B cell (primary cell): ENCODE measurements at regions not wholly inside any gene's neighbourhood (a gene's known extent, or its start where the extent isn't known, plus 50 kb on each side); places are given as distances from the start of the nearest gene placed in this dataset.
A peak's percentile ranks its signal among the peaks of the same experiment; 100 is the strongest.

Experiments used
- ATAC-seq: fragments of 200-7000 bp; cut with Tn5 transposase; one replicate; pipeline ENCODE4 v1.10.0; 2021; ENCODE audit warnings: low read depth, mild to moderate bottlenecking, moderate number of reproducible peaks, moderate library complexity
- CTCF ChIA-PET: fragments of 350-600 bp; sonication (Branson Sonifier 250); formaldehyde crosslinking; loops from one replicate; lab custom pipeline; 2021; ENCODE audit warnings: antibody characterized with exemption, inconsistent platforms; lab: Charles Lee
- POLR2A ChIA-PET: fragments of 350-600 bp; sonication (Branson Sonifier 250); formaldehyde crosslinking; loops from one replicate; lab custom pipeline; 2021; ENCODE audit warnings: antibody characterized with exemption; lab: Charles Lee
- DNase-seq: peaks from one replicate; pipeline ENCODE4 v3.0.0; 2013
- H2AFZ ChIP-seq: 2 replicates; pipeline ENCODE4 v1.6.1; 2012; ENCODE audit warnings: mild to moderate bottlenecking, low read depth, low read length; ENCODE audit not compliant: insufficient read depth, poor library complexity, severe bottlenecking
- H3K27ac ChIP-seq, 2 donors: 1 replicate in 1 of 2; 2 replicates in 1 of 2; pipeline ENCODE4 v1.5.1; 2012 to 2013; ENCODE audit warnings: low read length in 2 of 2, mild to moderate bottlenecking in 2 of 2, moderate library complexity in 1 of 2
- H3K27me3 ChIP-seq, 4 experiments: fragments of 200-600 bp in 1 of 4; sonication (generic) in 1 of 4; replicated peaks in 1 of 4; 1 replicate in 2 of 4; 2 replicates in 2 of 4; pipeline versions ENCODE4 v1.6.1 to v1.7.0; 2013 to 2016; ENCODE audit warnings: low read length in 3 of 4, mild to moderate bottlenecking in 2 of 4, mixed read lengths in 1 of 4, moderate library complexity in 1 of 4; ENCODE audit not compliant: insufficient read depth in 4 of 4, control insufficient read depth in 3 of 4; ENCODE audit errors: control extremely low read depth in 1 of 4
- H3K36me3 ChIP-seq, 2 experiments: replicated peaks in 1 of 2; 1 replicate in 1 of 2; 2 replicates in 1 of 2; pipeline versions ENCODE4 v1.6.1 to v1.7.1; 2013; ENCODE audit warnings: low read length in 1 of 2; ENCODE audit not compliant: insufficient read depth in 2 of 2, control insufficient read depth in 1 of 2; ENCODE audit errors: control extremely low read depth in 1 of 2, extremely low read depth in 1 of 2
- H3K4me1 ChIP-seq, 2 donors: fragments of 200-600 bp in 1 of 2; sonication (generic) in 1 of 2; 1 replicate in 1 of 2; 2 replicates in 1 of 2; pipeline versions ENCODE4 v1.5.1 to v1.6.1; 2013 to 2017; ENCODE audit warnings: low read length in 2 of 2; ENCODE audit not compliant: control insufficient read depth in 2 of 2, insufficient read depth in 2 of 2
- H3K4me2 ChIP-seq: replicated peaks from 2 replicates; pipeline ENCODE3; 2012; ENCODE audit warnings: mild to moderate bottlenecking, low read depth, low read length; ENCODE audit not compliant: poor library complexity, severe bottlenecking
- H3K4me3 ChIP-seq, 5 experiments: fragments of 200-600 bp in 1 of 5; sonication (generic) in 1 of 5; 1 replicate in 3 of 5; 2 replicates in 2 of 5; pipeline versions ENCODE4 v1.5.1 to v1.7.0; 2011 to 2016; ENCODE audit warnings: low read length in 4 of 5, mild to moderate bottlenecking in 4 of 5, low read depth in 2 of 5, control low read depth in 1 of 5, moderate library complexity in 1 of 5; ENCODE audit not compliant: insufficient read depth in 1 of 5; ENCODE audit errors: control extremely low read depth in 1 of 5, extremely low read depth in 1 of 5
- H3K79me2 ChIP-seq: fragments of 200-600 bp; sonication (generic); one replicate; pipeline ENCODE4 v1.6.0; 2016; ENCODE audit warnings: low read length; ENCODE audit not compliant: control insufficient read depth, insufficient read depth
- H3K9ac ChIP-seq: fragments of 200-600 bp; sonication (generic); 2 replicates; pipeline ENCODE4 v1.6.1; 2017; ENCODE audit warnings: mild to moderate bottlenecking, low read length, moderate library complexity
- H3K9me3 ChIP-seq, 3 donors: one replicate each; pipeline versions ENCODE4 v1.6.1 to v1.7.1; 2013; ENCODE audit warnings: low read length in 2 of 3; ENCODE audit not compliant: control insufficient read depth in 2 of 3, insufficient read depth in 1 of 3; ENCODE audit errors: control extremely low read depth in 1 of 3
- H4K20me1 ChIP-seq: 2 replicates; pipeline ENCODE4 v1.6.0; 2012; ENCODE audit warnings: mild to moderate bottlenecking, low read length; ENCODE audit not compliant: insufficient read depth, control insufficient read depth, poor library complexity, severe bottlenecking
- H3K27ac Mint-ChIP-seq: one replicate; pipeline ENCODE4 v1.8.0; 2021; ENCODE audit warnings: mixed read lengths
- H3K27me3 Mint-ChIP-seq: one replicate; pipeline ENCODE4 v1.8.0; 2021; ENCODE audit warnings: mixed read lengths
- H3K4me1 Mint-ChIP-seq: one replicate; pipeline ENCODE4 v1.8.0; 2021; ENCODE audit warnings: mixed read lengths
- H3K4me3 Mint-ChIP-seq: one replicate; pipeline ENCODE4 v1.8.0; 2021; ENCODE audit warnings: mixed read lengths
- H3K9me3 Mint-ChIP-seq: one replicate; pipeline ENCODE4 v1.8.0; 2022; ENCODE audit warnings: mixed read lengths; ENCODE audit not compliant: insufficient read depth
- CTCF ChIP-seq: fragments of 200-600 bp; IDR thresholded peaks from one replicate; pipeline ENCODE4 v1.8.0; 2022; ENCODE audit warnings: antibody characterized with exemption, mild to moderate bottlenecking
- EZH2 ChIP-seq: IDR thresholded peaks from 2 replicates; pipeline ENCODE4 v1.6.1; 2012; ENCODE audit warnings: borderline replicate concordance, low read depth, mild to moderate bottlenecking, moderate library complexity, low read length; ENCODE audit not compliant: insufficient read depth, poor library complexity, severe bottlenecking
- WGBS: methylation state at CpG from one replicate; pipeline ENCODE4 v1.1.5; 2013; ENCODE audit warnings: missing lambda C conversion rate; ENCODE audit not compliant: insufficient coverage; 5-methylcytosine and 5-hydroxymethylcytosine counted together
- intact Hi-C: fragments of 100-400 bp; cut with micrococcal nuclease; formaldehyde crosslinking; loops from one replicate; pipeline ENCODE4 v1.10.0; 2022

- DNase-seq (peak; percentile 21), ATAC-seq (peak; percentile 43)
- ChIA-PET CTCF (interaction anchor here (1.0 to 3.9 kb wide), 3 partner anchors 8 to 945 kb away, joined by 3 to 17 read pairs (median 11); no protein-coding TSS in a partner anchor), POLR2A (no interaction called here)
- TF ChIP-seq CTCF (peak; percentile 79), EZH2 (no peak)
- Mint-ChIP-seq H3K4me3 (no peak overlapping the region), H3K9me3 (no peaks in the 10 kb centered on the region), H3K27me3 (no peaks in the 10 kb centered on the region), H3K4me1 (no peaks in the 10 kb centered on the region), H3K27ac (no peak overlapping the region)
- Histone ChIP-seq H3K79me2 (no peaks in the 10 kb centered on the region), H3K4me2 (no peak overlapping the region), H2AFZ (no peak overlapping the region), H3K9ac (no peak overlapping the region), H3K36me3 (no peaks in the 10 kb centered on the region), H4K20me1 (no peaks in the 10 kb centered on the region), H3K27ac (no peak overlapping the region), H3K27me3 (no peaks in the 10 kb centered on the region), H3K4me1 (no peaks in the 10 kb centered on the region), H3K9me3 (peaks cover 0 to 3% (median 0%) of the 10 kb centered on the region in 3 donors), H3K4me3 (no peak overlapping the region)
- WGBS: 14% methylated on average over 6 of the region's 8 CpGs
- intact Hi-C loops: no loop called here
These were observed 643.1 kb upstream of the ARGLU1 start for GRCh38 chr13:107211073-107211472.

- intact Hi-C loops: no loop called here
- no peak for ATAC-seq
- DNase-seq: no peak
- Histone ChIP-seq H3K79me2 (no peaks in the 10 kb centered on the region), H3K4me3 (no peak overlapping the region), H4K20me1 (no peaks in the 10 kb centered on the region), H3K4me2 (no peak overlapping the region), H3K27me3 (no peaks in the 10 kb centered on the region), H3K36me3 (no peaks in the 10 kb centered on the region), H3K9ac (no peak overlapping the region), H3K9me3 (peaks cover 0 to 3% (median 0%) of the 10 kb centered on the region in 3 donors), H2AFZ (no peak overlapping the region), H3K4me1 (no peaks in the 10 kb centered on the region), H3K27ac (no peak overlapping the region)
- no peak for TF ChIP-seq EZH2
- no peak for TF ChIP-seq CTCF
- 71% methylated on average over 4 of the region's 7 CpGs for WGBS
- Mint-ChIP-seq H3K9me3 (no peaks in the 10 kb centered on the region), H3K4me3 (no peak overlapping the region), H3K4me1 (no peaks in the 10 kb centered on the region), H3K27ac (no peak overlapping the region), H3K27me3 (no peaks in the 10 kb centered on the region)
- ChIA-PET POLR2A (no interaction called here), CTCF (interaction anchor here (3.9 kb wide), 1 partner anchor 8 kb away, joined by 17 read pairs; no protein-coding TSS in a partner anchor)
These were observed 642.7 kb upstream of the ARGLU1 start for GRCh38 chr13:107210723-107211030.
